Fibroblast of skin of right quadriceps (primary cell): ENCODE measurements at regions not wholly inside any gene's neighbourhood (a gene's known extent, or its start where the extent isn't known, plus 50 kb on each side); places are given as distances from the start of the nearest gene placed in this dataset.
A peak's percentile ranks its signal among the peaks of the same experiment; 100 is the strongest.
"Not testable (repeated sequence)": the region's sequence is repeated elsewhere in the genome, so short reads cannot be mapped to it uniquely, and the experiment has no call there.

Experiments
- DNase-seq: peaks from one replicate; pipeline ENCODE4 v3.0.0-alpha.2; 2013

DNA sequence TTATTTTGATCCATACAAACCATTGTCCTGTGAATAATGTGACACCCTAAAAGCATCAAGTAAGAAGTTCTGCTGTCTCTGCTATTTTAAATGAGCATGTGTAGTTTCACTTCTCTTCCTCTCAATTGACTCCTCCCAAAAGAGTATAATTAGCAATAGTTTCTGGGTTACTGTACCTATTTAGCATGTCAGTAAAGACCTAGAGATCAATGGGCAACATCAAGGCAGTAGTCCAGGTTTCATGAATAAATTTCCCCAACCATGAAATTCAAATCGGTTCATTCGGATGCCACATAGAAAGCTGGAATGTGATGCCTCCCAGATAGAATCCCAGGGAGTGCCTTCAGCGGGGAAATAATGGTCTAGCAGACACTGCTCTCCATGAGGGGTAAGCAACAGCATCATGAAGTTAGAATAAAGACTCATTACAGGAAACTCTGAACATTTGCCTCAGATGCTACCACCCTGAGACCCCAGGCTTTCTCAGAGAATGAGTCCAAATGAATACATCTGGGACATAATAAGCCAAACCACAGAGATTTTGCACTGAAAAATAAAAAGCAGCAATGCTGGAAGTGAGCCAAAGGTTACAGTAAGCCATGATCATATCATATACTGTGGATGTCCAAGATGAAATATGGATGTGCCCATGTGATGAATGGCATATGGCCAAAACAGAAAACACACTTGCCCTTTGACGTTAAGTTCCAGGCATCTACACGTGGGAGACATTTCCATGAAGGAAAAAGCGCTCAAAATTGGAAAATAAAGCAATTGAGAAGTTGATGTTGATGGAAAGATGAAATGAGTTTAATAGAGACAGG lies 1107.0 kb upstream of the SEMA6A start:
- peak; percentile 44 for DNase-seq

GRCh38 chr5:117680426-117680825 lies 1105.8 kb upstream of the SEMA6A start:
- DNase-seq: peak; percentile 73

- DNase-seq: peak; percentile 12
These were observed 1104.4 kb upstream of the SEMA6A start for GRCh38 chr5:117679046-117679445.

- DNase-seq: no peak
These were observed 1101.0 kb upstream of the SEMA6A start for GRCh38 chr5:117675646-117676045.

GRCh38 chr5:117671551-117671950 lies 1096.9 kb upstream of the SEMA6A start:
- no peak for DNase-seq

- no peak for DNase-seq
These were observed 1092.5 kb upstream of the SEMA6A start for GRCh38 chr5:117667105-117667504.

DNA sequence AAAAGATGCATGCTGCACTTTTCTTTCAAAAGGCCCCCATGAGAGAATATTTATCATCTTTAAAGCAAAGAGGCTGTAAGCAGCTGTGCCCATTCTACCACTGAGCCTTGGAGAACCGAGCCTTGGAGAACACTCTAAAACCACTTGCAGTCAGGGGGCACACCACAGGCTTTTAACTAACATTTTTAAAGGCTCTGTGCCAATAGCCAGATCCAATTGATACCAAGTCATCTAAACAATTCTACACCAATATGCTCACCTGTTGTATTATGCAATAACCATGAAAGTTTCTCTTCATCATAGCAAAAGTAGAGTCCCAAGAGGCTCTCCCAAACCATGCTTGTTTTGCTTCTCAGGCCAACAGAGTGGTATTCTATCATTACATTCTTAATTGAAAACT lies 1090.5 kb upstream of the SEMA6A start:
- DNase-seq: no peak

DNA sequence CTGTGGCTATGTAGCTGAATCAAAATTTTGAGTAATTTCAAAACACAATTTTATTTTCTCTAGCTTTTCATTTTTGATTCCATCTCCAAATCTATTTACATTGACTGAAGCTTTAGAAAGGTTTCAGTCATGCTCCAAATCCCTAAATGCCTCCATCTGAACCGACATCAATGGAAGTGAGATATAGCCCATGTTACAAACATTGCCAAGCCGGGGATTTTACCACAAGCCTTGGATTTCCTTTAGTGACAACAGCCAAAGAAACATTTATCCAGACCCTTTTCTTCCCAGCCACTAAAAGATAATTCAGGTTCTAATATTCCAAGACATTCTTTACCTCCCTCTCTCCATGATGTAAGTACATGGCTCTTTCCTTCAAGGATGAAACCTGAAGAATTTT lies 1087.7 kb upstream of the SEMA6A start:
- no peak for DNase-seq

- DNase-seq: peak; percentile 37
These were observed 1082.9 kb upstream of the SEMA6A start for GRCh38 chr5:117657541-117657940.

- peak; percentile 60 for DNase-seq
These were observed 1078.3 kb upstream of the SEMA6A start for GRCh38 chr5:117652958-117653280.

DNA sequence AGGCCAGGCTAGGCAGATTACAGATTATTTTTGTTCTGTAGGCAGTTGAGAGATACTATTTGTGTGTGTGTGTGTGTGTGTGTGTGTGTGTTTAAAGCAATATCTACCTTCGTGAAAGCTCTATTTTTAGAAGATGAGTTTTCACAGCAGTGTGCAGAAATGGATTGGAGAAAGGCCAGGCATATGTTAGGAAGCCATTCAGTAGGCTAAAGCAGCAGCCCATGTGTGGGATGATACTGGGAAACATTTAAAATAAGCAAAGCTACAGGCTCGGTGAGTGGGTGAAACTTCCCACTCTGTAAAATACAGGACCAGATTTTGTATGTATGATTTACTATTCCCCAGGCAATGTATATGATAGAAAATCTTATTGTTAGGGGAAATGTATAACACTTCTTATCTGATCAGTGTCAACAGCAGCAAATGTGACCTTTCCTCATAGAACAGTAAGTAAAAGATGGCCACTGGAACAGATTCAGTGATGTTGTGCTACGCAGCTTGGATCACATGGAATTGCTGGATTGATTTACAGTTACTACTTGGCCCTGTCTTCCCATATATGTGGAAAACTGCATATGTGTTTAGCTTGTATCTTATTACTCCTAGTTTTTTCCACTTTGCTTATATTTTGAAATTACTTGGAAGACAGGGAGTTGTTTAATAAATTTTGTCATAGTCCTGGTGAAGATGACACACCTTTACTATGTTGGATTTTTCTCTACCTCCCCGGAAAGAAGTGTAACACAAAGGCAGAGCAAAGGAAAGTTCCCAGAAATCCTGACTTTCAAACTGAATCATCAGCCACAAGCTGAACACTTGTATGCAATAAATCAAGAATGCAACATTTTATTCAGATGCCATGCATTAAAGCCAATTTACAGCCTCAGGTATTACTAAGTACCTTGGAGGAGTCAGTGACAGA lies 1077.7 kb upstream of the SEMA6A start:
- DNase-seq: peak; percentile 25

DNA sequence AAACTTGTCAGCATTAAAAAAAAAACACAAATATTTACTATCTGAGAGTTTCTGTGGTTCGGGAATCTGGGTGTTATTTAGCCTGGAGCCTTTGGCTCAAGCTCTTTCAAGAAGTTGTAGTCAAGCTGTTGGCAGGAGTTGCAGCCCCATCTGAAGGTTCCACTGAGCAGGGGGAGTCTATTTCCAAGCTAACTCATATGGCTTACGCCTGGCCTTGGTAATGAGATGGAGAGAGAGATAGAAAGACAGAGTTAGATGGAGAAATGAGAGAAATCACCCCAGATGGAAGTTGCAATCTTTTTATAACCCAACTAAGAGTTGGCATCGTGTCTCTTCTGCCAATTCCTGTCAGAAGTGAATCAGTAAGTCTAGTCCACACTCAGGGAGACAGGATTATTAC lies 1075.2 kb upstream of the SEMA6A start:
- DNase-seq: no peak

- no peak for DNase-seq
These were observed 1070.8 kb upstream of the SEMA6A start for GRCh38 chr5:117645400-117645799.

- no peak for DNase-seq
These were observed 1064.0 kb upstream of the SEMA6A start for GRCh38 chr5:117638581-117638980.

- DNase-seq: no peak
These were observed 1058.5 kb upstream of the SEMA6A start for GRCh38 chr5:117633093-117633492.

- DNase-seq: no peak
These were observed 1049.6 kb upstream of the SEMA6A start for GRCh38 chr5:117624201-117624600.

GRCh38 chr5:117623042-117623805 lies 1048.6 kb upstream of the SEMA6A start:
- DNase-seq: no peak

DNA sequence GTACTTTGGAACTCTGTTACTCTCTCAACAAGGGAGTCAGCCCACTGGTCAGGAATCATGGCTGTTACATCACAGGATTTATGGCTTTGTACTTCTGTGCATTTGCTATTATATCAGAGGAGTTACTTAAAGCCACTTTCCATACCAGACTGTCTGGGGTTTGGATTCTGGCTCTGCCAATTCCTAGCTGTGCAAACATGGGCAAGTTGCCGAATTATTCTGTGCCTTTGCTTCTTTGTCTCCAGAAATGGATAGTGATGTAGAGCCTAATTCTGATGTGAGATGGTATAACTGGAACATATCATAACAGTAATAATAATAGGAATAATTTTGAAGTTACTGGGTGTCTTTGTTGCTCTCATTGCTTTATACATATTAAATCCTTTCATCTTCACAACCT lies 1047.3 kb upstream of the SEMA6A start:
- no peak for DNase-seq

DNA sequence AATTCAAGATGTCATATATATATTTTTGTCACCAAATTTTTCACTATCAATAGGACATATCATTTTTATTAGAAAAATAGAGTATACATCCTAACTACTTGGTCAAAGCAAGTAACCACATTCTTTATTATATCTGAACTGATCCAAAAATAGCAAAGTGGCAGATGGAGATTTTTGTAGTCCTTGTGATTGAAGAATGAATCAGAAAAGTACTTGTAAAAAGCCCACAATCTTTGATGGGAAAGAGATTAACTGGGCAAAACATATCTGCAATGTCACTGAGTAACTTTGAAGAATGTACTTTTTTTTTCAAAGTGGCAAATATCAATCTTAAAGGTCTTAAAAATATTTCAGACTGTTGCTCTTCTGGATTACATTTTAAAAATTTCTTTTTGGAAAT lies 1040.6 kb upstream of the SEMA6A start:
- no peak for DNase-seq

GRCh38 chr5:117614408-117614807 lies 1039.8 kb upstream of the SEMA6A start:
- DNase-seq: no peak

DNA sequence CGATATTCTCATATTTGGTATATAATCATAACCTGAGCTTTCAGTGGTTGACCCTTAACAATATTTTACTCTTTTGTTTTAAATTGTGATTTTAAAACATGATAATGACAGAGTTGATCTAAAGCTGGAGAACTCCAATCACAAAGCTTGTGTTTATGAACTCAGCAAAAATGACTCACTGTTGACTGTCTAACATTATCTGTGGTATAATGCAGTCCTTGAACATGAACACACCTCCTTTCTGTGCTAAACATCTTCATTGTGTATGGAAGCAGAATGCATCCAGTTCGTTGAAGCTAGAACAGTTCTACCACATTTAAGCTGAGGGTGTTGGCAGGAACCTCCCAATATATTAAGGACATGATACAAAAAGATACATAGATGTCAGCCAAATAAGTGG lies 1030.2 kb upstream of the SEMA6A start:
- no peak for DNase-seq

GRCh38 chr5:117599811-117600210 lies 1025.2 kb upstream of the SEMA6A start:
- not testable (repeated sequence) for DNase-seq

DNA sequence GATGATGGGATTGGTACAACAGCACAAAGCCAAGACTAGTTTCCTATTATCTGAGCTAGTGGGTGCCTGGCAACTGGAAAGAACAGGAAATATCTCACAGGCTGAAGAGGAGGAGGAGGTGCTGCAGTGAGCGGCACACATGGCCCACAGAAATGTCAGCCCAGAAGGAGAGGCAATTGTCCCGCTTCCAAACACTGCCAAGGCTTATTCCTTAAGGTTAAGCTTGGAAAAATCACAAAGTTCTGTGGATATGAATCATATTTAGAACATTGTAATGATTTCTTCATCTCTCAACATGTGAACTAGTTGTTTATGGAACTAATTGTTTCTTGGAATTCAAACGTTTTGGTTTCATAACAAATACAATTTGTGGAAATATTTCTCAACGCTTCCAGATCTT lies 1019.5 kb upstream of the SEMA6A start:
- peak; percentile 73 for DNase-seq
